WTC11 (cell line): ENCODE measurements at regions not wholly inside any gene's neighbourhood (a gene's known extent, or its start where the extent isn't known, plus 50 kb on each side); places are given as distances from the start of the nearest gene placed in this dataset.

Experiments used
- ATAC-seq: fragments of 200-7000 bp; cut with Tn5 transposase; 2 replicates; pipeline ENCODE4 v1.10.0; 2021; ENCODE audit warnings: mild to moderate bottlenecking, moderate library complexity
- CTCF ChIA-PET: fragments of 300-600 bp; sonication (Branson Sonifier 250); formaldehyde crosslinking; loops from one replicate; lab custom pipeline; 2021; ENCODE audit warnings: antibody characterized with exemption; lab: Charles Lee
- POLR2A ChIA-PET: fragments of 350-600 bp; sonication (Branson Sonifier 250); formaldehyde crosslinking; loops from one replicate; lab custom pipeline; 2021; ENCODE audit warnings: antibody characterized with exemption; lab: Charles Lee
- DNase-seq: peaks from one replicate; pipeline ENCODE4 v3.0.0; 2021; ENCODE audit warnings: low spot score
- H3K27ac Mint-ChIP-seq: 2 replicates; pipeline ENCODE4 v1.8.0; 2021; ENCODE audit warnings: mixed read lengths
- H3K27me3 Mint-ChIP-seq: 2 replicates; pipeline ENCODE4 v1.8.0; 2021; ENCODE audit warnings: low read depth, mild to moderate bottlenecking, moderate library complexity, mixed read lengths
- H3K36me3 Mint-ChIP-seq: 2 replicates; pipeline ENCODE4 v1.8.0; 2021; ENCODE audit warnings: mixed read lengths
- H3K4me1 Mint-ChIP-seq: 2 replicates; pipeline ENCODE4 v1.8.0; 2022; ENCODE audit warnings: mixed read lengths
- H3K4me3 Mint-ChIP-seq: 2 replicates; pipeline ENCODE4 v1.8.0; 2021; ENCODE audit warnings: mild to moderate bottlenecking, moderate library complexity, mixed read lengths
- H3K9me3 Mint-ChIP-seq: 2 replicates; pipeline ENCODE4 v1.8.0; 2021; ENCODE audit warnings: mixed read lengths
- CBFB ChIP-seq: sonication (generic); formaldehyde crosslinking; IDR thresholded peaks from 2 replicates; pipeline ENCODE4 v1.8.1; 2022; ENCODE audit warnings: mild to moderate bottlenecking, low read depth, missing genetic modification reagents
- FOXP1 ChIP-seq: sonication (generic); formaldehyde crosslinking; IDR thresholded peaks from 2 replicates; pipeline ENCODE4 v1.8.0; 2022; ENCODE audit warnings: missing genetic modification reagents, mild to moderate bottlenecking, moderate library complexity, borderline replicate concordance
- GRHL2 ChIP-seq: fragments of 250-450 bp; sonication (Bioruptor Pico); IDR thresholded peaks from 2 replicates; pipeline ENCODE4 v1.8.0; 2022; ENCODE audit warnings: mild to moderate bottlenecking, moderate library complexity; ENCODE audit not compliant: insufficient replicate concordance, severe bottlenecking
- MXD4 ChIP-seq: fragments of 250-450 bp; sonication (Bioruptor Pico); IDR thresholded peaks from 2 replicates; pipeline ENCODE4 v1.8.0; 2021; ENCODE audit warnings: mild to moderate bottlenecking, moderate library complexity, borderline replicate concordance
- MYBL2 ChIP-seq: sonication (generic); formaldehyde crosslinking; IDR thresholded peaks from 2 replicates; pipeline ENCODE4 v1.8.1; 2023; ENCODE audit warnings: mild to moderate bottlenecking, moderate library complexity, missing genetic modification reagents
- NFE2L1 ChIP-seq: sonication (generic); formaldehyde crosslinking; IDR thresholded peaks from 2 replicates; pipeline ENCODE4 v1.8.1; 2023; ENCODE audit warnings: missing genetic modification reagents
- OVOL2 ChIP-seq: fragments of 250-450 bp; sonication (Bioruptor Pico); IDR thresholded peaks from 2 replicates; pipeline ENCODE4 v1.9.0; 2021; ENCODE audit warnings: mild to moderate bottlenecking, borderline replicate concordance
- RELA ChIP-seq: sonication (generic); formaldehyde crosslinking; IDR thresholded peaks from 2 replicates; pipeline ENCODE4 v1.8.1; 2022; ENCODE audit warnings: missing genetic modification reagents, mild to moderate bottlenecking, borderline replicate concordance
- SMAD4 ChIP-seq: sonication (generic); formaldehyde crosslinking; IDR thresholded peaks from 2 replicates; pipeline ENCODE4 v1.8.0; 2022; ENCODE audit warnings: mild to moderate bottlenecking, missing genetic modification reagents
- TCF7 ChIP-seq: sonication (generic); formaldehyde crosslinking; IDR thresholded peaks from 2 replicates; pipeline ENCODE4 v1.8.0; 2022; ENCODE audit warnings: mild to moderate bottlenecking, low read depth, missing genetic modification reagents, moderate library complexity
- TEAD4 ChIP-seq: sonication (generic); formaldehyde crosslinking; IDR thresholded peaks from 2 replicates; pipeline ENCODE4 v1.8.0; 2022; ENCODE audit warnings: mild to moderate bottlenecking, missing genetic modification reagents
- TP53 ChIP-seq: sonication (generic); formaldehyde crosslinking; IDR thresholded peaks from 2 replicates; pipeline ENCODE4 v1.8.1; 2023; ENCODE audit warnings: mild to moderate bottlenecking, missing genetic modification reagents
- ZNF138 ChIP-seq: sonication (generic); formaldehyde crosslinking; conservative IDR thresholded peaks from 2 replicates; pipeline ENCODE4 v1.8.1; 2022; ENCODE audit warnings: mild to moderate bottlenecking, moderate library complexity, missing genetic modification reagents
- TF ChIP-seq, protein P1 (sequence below): sonication (generic); formaldehyde crosslinking; IDR thresholded peaks from 2 replicates; pipeline ENCODE4 v1.8.1; 2023; ENCODE audit warnings: mild to moderate bottlenecking, missing genetic modification reagents
- TF ChIP-seq, protein P2 (sequence below): sonication (generic); formaldehyde crosslinking; IDR thresholded peaks from 2 replicates; pipeline ENCODE4 v1.8.0; 2023; ENCODE audit warnings: missing genetic modification reagents
- TF ChIP-seq, protein P3 (sequence below): fragments of 250-450 bp; sonication (Bioruptor Pico); IDR thresholded peaks from 2 replicates; pipeline ENCODE4 v1.9.0; 2021; ENCODE audit warnings: mild to moderate bottlenecking
- TF ChIP-seq, protein P4 (sequence below): sonication (generic); formaldehyde crosslinking; IDR thresholded peaks from 2 replicates; pipeline ENCODE4 v1.8.1; 2022; ENCODE audit warnings: mild to moderate bottlenecking, missing genetic modification reagents, moderate library complexity, borderline replicate concordance
- TF ChIP-seq, protein P5 (sequence below): sonication (generic); formaldehyde crosslinking; IDR thresholded peaks from 2 replicates; pipeline ENCODE4 v1.8.0; 2022; ENCODE audit warnings: missing genetic modification reagents
- TF ChIP-seq, protein P6 (sequence below): fragments of 250-450 bp; sonication (Bioruptor Pico); IDR thresholded peaks from 2 replicates; pipeline ENCODE4 v1.9.0; 2021; ENCODE audit warnings: mild to moderate bottlenecking

DNA sequence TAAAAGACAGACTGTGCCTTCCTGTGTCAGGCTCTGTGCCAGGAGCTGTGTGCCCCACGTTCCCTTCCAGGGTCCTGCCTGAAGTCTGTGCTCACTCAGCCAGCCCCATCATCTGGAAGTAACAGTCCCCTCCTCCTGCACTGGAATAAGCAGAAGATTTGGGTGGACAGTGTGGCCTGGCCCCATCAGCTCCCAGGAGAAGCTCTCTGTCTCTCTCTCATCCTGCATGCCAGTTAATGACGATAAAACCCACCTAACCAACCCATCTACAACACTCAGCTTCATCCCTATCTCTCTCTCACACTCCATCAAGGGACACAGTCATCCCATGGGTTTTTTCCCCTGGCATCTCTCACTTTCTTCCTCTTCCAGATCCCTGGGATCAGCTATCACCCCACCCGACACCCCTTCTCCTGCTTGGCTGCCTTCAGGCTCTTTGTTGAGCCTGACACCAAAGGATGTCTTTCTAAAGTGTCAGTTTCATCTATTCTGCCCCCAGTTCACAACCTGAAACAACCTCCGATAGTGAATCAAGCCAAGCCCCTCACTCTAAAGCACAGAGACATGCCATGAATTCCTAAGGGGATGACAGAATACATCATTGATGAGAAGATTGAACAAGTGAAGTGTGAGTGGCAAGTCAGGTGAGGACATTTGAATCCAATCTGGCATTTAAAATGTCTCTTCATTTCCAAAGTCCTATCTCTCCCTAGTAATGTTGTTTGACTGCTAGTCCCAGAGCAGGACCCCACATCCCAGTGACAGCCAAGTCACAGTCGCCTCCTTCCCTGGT lies 91.4 kb upstream of the TOP3B start (continued):
- TF ChIP-seq TCF7 (CRISPR knock-in tag): no peak
- TF ChIP-seq, protein P1, sequence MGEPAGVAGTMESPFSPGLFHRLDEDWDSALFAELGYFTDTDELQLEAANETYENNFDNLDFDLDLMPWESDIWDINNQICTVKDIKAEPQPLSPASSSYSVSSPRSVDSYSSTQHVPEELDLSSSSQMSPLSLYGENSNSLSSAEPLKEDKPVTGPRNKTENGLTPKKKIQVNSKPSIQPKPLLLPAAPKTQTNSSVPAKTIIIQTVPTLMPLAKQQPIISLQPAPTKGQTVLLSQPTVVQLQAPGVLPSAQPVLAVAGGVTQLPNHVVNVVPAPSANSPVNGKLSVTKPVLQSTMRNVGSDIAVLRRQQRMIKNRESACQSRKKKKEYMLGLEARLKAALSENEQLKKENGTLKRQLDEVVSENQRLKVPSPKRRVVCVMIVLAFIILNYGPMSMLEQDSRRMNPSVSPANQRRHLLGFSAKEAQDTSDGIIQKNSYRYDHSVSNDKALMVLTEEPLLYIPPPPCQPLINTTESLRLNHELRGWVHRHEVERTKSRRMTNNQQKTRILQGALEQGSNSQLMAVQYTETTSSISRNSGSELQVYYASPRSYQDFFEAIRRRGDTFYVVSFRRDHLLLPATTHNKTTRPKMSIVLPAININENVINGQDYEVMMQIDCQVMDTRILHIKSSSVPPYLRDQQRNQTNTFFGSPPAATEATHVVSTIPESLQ: no peak
- no peak for TF ChIP-seq FOXP1 (CRISPR knock-in tag)
- TF ChIP-seq ZNF138 (CRISPR knock-in tag): no peak
- TF ChIP-seq, protein P2, sequence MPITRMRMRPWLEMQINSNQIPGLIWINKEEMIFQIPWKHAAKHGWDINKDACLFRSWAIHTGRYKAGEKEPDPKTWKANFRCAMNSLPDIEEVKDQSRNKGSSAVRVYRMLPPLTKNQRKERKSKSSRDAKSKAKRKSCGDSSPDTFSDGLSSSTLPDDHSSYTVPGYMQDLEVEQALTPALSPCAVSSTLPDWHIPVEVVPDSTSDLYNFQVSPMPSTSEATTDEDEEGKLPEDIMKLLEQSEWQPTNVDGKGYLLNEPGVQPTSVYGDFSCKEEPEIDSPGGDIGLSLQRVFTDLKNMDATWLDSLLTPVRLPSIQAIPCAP: no peak
- TF ChIP-seq GRHL2 (CRISPR knock-in tag): no peak
- no peak for TF ChIP-seq TP53
- no peak for TF ChIP-seq TEAD4 (CRISPR knock-in tag)
- TF ChIP-seq SMAD4 (CRISPR knock-in tag): no peak
- TF ChIP-seq, protein P3, sequence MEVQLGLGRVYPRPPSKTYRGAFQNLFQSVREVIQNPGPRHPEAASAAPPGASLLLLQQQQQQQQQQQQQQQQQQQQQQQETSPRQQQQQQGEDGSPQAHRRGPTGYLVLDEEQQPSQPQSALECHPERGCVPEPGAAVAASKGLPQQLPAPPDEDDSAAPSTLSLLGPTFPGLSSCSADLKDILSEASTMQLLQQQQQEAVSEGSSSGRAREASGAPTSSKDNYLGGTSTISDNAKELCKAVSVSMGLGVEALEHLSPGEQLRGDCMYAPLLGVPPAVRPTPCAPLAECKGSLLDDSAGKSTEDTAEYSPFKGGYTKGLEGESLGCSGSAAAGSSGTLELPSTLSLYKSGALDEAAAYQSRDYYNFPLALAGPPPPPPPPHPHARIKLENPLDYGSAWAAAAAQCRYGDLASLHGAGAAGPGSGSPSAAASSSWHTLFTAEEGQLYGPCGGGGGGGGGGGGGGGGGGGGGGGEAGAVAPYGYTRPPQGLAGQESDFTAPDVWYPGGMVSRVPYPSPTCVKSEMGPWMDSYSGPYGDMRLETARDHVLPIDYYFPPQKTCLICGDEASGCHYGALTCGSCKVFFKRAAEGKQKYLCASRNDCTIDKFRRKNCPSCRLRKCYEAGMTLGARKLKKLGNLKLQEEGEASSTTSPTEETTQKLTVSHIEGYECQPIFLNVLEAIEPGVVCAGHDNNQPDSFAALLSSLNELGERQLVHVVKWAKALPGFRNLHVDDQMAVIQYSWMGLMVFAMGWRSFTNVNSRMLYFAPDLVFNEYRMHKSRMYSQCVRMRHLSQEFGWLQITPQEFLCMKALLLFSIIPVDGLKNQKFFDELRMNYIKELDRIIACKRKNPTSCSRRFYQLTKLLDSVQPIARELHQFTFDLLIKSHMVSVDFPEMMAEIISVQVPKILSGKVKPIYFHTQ (CRISPR knock-in tag): no peak
- no peak for TF ChIP-seq MXD4

DNA sequence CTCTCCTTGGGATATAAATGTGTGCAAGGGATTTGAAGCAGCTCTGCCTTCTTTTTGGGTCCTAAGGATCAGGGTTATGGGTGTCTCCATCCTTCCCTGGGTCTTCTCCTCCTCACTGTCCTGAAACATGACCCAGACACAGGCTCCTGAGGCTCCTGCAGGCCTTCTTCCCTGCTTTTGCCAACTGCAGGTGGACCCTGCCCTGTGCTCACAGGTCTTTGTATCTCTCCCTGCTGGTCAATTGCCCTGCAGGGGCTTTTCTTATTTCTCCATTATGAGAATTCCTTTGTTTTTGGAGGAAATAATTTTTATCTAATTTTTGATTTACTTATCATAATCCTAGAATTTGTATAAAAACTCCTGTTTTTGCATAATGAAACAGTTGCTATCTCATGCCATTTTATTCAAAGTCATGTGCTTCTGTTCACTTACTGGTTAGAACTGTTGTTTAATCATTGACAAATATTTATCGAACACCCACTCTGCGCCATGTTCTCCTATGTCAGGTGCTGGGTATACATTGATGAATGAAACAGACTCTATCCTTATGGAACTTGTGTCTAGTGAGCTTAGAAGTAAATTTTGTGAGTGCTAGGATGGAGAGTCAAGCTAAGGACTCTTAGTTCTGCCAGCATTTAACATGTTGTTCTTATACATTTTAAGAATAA lies 89.7 kb upstream of the TOP3B start:
- Mint-ChIP-seq H3K4me1 (no peaks in the 10 kb centered on the region), H3K27ac (no peak overlapping the region), H3K4me3 (no peak overlapping the region), H3K27me3 (peaks cover 98% of the 10 kb centered on the region), H3K9me3 (no peaks in the 10 kb centered on the region), H3K36me3 (no peaks in the 10 kb centered on the region)
- ChIA-PET CTCF (interaction anchor here (0.7 kb wide), 1 partner anchor 12 kb away, joined by 3 read pairs; no protein-coding TSS in a partner anchor), POLR2A (no interaction called here)
- TF ChIP-seq MYBL2 (no peak), OVOL2 (CRISPR knock-in tag) (no peak), CBFB (CRISPR knock-in tag) (no peak), RELA (no peak), SMAD4 (CRISPR knock-in tag) (no peak), NFE2L1 (CRISPR knock-in tag) (no peak)
- TF ChIP-seq, protein P4, sequence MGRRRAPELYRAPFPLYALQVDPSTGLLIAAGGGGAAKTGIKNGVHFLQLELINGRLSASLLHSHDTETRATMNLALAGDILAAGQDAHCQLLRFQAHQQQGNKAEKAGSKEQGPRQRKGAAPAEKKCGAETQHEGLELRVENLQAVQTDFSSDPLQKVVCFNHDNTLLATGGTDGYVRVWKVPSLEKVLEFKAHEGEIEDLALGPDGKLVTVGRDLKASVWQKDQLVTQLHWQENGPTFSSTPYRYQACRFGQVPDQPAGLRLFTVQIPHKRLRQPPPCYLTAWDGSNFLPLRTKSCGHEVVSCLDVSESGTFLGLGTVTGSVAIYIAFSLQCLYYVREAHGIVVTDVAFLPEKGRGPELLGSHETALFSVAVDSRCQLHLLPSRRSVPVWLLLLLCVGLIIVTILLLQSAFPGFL (CRISPR knock-in tag): no peak
- TF ChIP-seq, protein P5, sequence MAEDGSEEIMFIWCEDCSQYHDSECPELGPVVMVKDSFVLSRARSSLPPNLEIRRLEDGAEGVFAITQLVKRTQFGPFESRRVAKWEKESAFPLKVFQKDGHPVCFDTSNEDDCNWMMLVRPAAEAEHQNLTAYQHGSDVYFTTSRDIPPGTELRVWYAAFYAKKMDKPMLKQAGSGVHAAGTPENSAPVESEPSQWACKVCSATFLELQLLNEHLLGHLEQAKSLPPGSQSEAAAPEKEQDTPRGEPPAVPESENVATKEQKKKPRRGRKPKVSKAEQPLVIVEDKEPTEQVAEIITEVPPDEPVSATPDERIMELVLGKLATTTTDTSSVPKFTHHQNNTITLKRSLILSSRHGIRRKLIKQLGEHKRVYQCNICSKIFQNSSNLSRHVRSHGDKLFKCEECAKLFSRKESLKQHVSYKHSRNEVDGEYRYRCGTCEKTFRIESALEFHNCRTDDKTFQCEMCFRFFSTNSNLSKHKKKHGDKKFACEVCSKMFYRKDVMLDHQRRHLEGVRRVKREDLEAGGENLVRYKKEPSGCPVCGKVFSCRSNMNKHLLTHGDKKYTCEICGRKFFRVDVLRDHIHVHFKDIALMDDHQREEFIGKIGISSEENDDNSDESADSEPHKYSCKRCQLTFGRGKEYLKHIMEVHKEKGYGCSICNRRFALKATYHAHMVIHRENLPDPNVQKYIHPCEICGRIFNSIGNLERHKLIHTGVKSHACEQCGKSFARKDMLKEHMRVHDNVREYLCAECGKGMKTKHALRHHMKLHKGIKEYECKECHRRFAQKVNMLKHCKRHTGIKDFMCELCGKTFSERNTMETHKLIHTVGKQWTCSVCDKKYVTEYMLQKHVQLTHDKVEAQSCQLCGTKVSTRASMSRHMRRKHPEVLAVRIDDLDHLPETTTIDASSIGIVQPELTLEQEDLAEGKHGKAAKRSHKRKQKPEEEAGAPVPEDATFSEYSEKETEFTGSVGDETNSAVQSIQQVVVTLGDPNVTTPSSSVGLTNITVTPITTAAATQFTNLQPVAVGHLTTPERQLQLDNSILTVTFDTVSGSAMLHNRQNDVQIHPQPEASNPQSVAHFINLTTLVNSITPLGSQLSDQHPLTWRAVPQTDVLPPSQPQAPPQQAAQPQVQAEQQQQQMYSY (CRISPR knock-in tag): no peak
- TF ChIP-seq, protein P6, sequence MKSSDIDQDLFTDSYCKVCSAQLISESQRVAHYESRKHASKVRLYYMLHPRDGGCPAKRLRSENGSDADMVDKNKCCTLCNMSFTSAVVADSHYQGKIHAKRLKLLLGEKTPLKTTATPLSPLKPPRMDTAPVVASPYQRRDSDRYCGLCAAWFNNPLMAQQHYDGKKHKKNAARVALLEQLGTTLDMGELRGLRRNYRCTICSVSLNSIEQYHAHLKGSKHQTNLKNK (CRISPR knock-in tag): no peak
- TF ChIP-seq, protein P1: no peak
- ATAC-seq: no peak
- DNase-seq: no peak
